GM12878 (cell line): ENCODE measurements at regions not wholly inside any gene's neighbourhood (a gene's known extent, or its start where the extent isn't known, plus 50 kb on each side); places are given as distances from the start of the nearest gene placed in this dataset.

ENCODE experiments used
- ATAC-seq: fragments of 200-7000 bp; cut with Tn5 transposase; 3 replicates; pipeline ENCODE4 v1.9.1; 2020; ENCODE audit warnings: mild to moderate bottlenecking, moderate library complexity
- BruUV-seq: library from RNA; stranded (reverse); fragments of 400-500 nt; replicated peaks from 2 replicates; lab custom pipeline; 2021; lab: Mats Ljungman, UMichigan
- CTCF ChIA-PET: fragments of 300-600 bp; sonication (Branson Sonifier 250); formaldehyde crosslinking; extraction: SDS; loops from one replicate; lab custom pipeline; 2021; ENCODE audit warnings: inconsistent platforms; lab: Yijun Ruan, JAX
- POLR2A ChIA-PET: fragments of 350-600 bp; formaldehyde crosslinking; extraction: SDS; loops from one replicate; lab custom pipeline; 2021; ENCODE audit warnings: inconsistent platforms; lab: Charles Lee
- RAD21 ChIA-PET: fragments of 300-600 bp; sonication (Branson Sonifier 250); formaldehyde crosslinking; loops from one replicate; lab custom pipeline; 2023; ENCODE audit warnings: antibody characterized with exemption; ENCODE audit not compliant: unreplicated experiment; lab: Charles Lee
- SMC1A ChIA-PET: fragments of 300-600 bp; sonication (Branson Sonifier 250); formaldehyde crosslinking; loops from one replicate; lab custom pipeline; 2023; ENCODE audit not compliant: unreplicated experiment, uncharacterized antibody; lab: Charles Lee
- DNase-seq: peaks from one replicate; pipeline ENCODE4 v3.0.0-alpha.2; 2011; ENCODE audit warnings: low read depth, low spot score
- FAIRE-seq: peaks from 3 replicates; lab custom pipeline; 2011; peaks lifted over from hg19 to GRCh38; lab: Jason Lieb, UNC
- H2AFZ ChIP-seq: 2 replicates; pipeline ENCODE4 v1.6.0; 2011; ENCODE audit warnings: low read depth, low read length, control low read depth; ENCODE audit not compliant: control insufficient read depth
- H3K27ac ChIP-seq: 2 replicates; pipeline ENCODE4 v1.5.1; 2011; ENCODE audit warnings: control low read depth; ENCODE audit not compliant: control insufficient read depth, insufficient read depth
- H3K27me3 ChIP-seq, 2 experiments: replicated peaks in 1 of 2; 2 replicates each; pipeline versions ENCODE4 v1.6.0 to v1.6.1; 2011; ENCODE audit warnings: low read length in 1 of 2; ENCODE audit not compliant: control insufficient read depth in 2 of 2, insufficient read depth in 2 of 2
- H3K36me3 ChIP-seq, 2 experiments: 2 replicates each; pipeline ENCODE4 v1.5.1; 2011; ENCODE audit warnings: low read length in 1 of 2; ENCODE audit not compliant: control insufficient read depth in 2 of 2, insufficient read depth in 2 of 2
- H3K4me1 ChIP-seq: 2 replicates; pipeline ENCODE4 v1.6.1; 2011; ENCODE audit warnings: mild to moderate bottlenecking, low read length, moderate library complexity, mixed read lengths; ENCODE audit not compliant: control insufficient read depth, insufficient read depth
- H3K4me2 ChIP-seq: 2 replicates; pipeline ENCODE4 v1.6.0; 2011; ENCODE audit warnings: control low read depth; ENCODE audit not compliant: control insufficient read depth, insufficient read depth
- H3K4me3 ChIP-seq: fragments of 200-600 bp; sonication (generic); 2 replicates; pipeline ENCODE4 v1.5.1; 2016
- H3K79me2 ChIP-seq: 2 replicates; pipeline ENCODE4 v1.6.0; 2011; ENCODE audit warnings: low read length; ENCODE audit not compliant: control insufficient read depth, insufficient read depth
- H3K9ac ChIP-seq: 2 replicates; pipeline ENCODE4 v1.8.0; 2011; ENCODE audit warnings: low read length, control low read depth, mixed read lengths; ENCODE audit not compliant: control insufficient read depth, insufficient read depth
- H3K9me3 ChIP-seq: replicated peaks from 3 replicates; pipeline ENCODE4 v1.5.1; 2011; ENCODE audit warnings: mild to moderate bottlenecking, low read length; ENCODE audit not compliant: control insufficient read depth, insufficient read depth
- H4K20me1 ChIP-seq: 2 replicates; pipeline ENCODE4 v1.6.0; 2011; ENCODE audit not compliant: control insufficient read depth, insufficient read depth
- BMI1 ChIP-seq: fragments of 450-650 bp; IDR thresholded peaks from 2 replicates; pipeline ENCODE4 v1.6.1; 2016; ENCODE audit warnings: mild to moderate bottlenecking, moderate library complexity, borderline replicate concordance
- E4F1 ChIP-seq: fragments of 450-650 bp; IDR thresholded peaks from 2 replicates; pipeline ENCODE4 v1.6.1; 2018; ENCODE audit warnings: borderline replicate concordance, mild to moderate bottlenecking; ENCODE audit not compliant: partially characterized antibody
- ESRRA ChIP-seq: IDR thresholded peaks from 2 replicates; pipeline ENCODE4 v1.6.1; 2012; ENCODE audit warnings: mild to moderate bottlenecking, low read length, improper control_type of control experiment
- EZH2 ChIP-seq: IDR thresholded peaks from 2 replicates; pipeline ENCODE4 v1.6.1; 2012; ENCODE audit warnings: low read depth, mild to moderate bottlenecking, control low read depth, inconsistent platforms, low read length, borderline replicate concordance; ENCODE audit not compliant: control insufficient read depth
- HDGF ChIP-seq: fragments of 450-650 bp; IDR thresholded peaks from 2 replicates; pipeline ENCODE4 v1.6.1; 2016; ENCODE audit warnings: antibody characterized with exemption
- IRF5 ChIP-seq: fragments of 450-650 bp; IDR thresholded peaks from 2 replicates; pipeline ENCODE4 v1.6.1; 2017; ENCODE audit warnings: borderline replicate concordance
- MEF2B ChIP-seq: fragments of 450-650 bp; IDR thresholded peaks from 2 replicates; pipeline ENCODE4 v1.6.1; 2018; ENCODE audit warnings: mild to moderate bottlenecking, moderate library complexity; ENCODE audit not compliant: partially characterized antibody, poor library complexity, severe bottlenecking
- MTA2 ChIP-seq: fragments of 450-650 bp; IDR thresholded peaks from 2 replicates; pipeline ENCODE4 v1.6.1; 2016; ENCODE audit warnings: low read depth, mild to moderate bottlenecking, moderate library complexity
- MYC ChIP-seq: IDR thresholded peaks from 2 replicates; pipeline ENCODE4 v1.6.1; 2011; ENCODE audit warnings: mild to moderate bottlenecking, low read length, moderate library complexity, inconsistent platforms; ENCODE audit not compliant: insufficient read depth, insufficient replicate concordance, insufficient read length, severe bottlenecking
- NBN ChIP-seq: fragments of 450-650 bp; IDR thresholded peaks from 2 replicates; pipeline ENCODE4 v1.6.1; 2016
- NFIC ChIP-seq: IDR thresholded peaks from 2 replicates; pipeline ENCODE4 v1.6.1; 2012; ENCODE audit warnings: low read depth, mild to moderate bottlenecking, inconsistent platforms, low read length, moderate library complexity
- NFYB ChIP-seq: IDR thresholded peaks from 2 replicates; pipeline ENCODE4 v1.6.1; 2011; ENCODE audit warnings: low read depth, mild to moderate bottlenecking, low read length, improper control_type of control experiment, moderate library complexity; ENCODE audit not compliant: insufficient read depth
- PAX5 ChIP-seq: IDR thresholded peaks from 2 replicates; pipeline ENCODE4 v1.6.1; 2011; ENCODE audit warnings: low read depth, low read length, borderline replicate concordance
- RCOR1 ChIP-seq: conservative IDR thresholded peaks from 2 replicates; pipeline ENCODE4 v1.6.1; 2012; ENCODE audit warnings: low read depth, low read length, improper control_type of control experiment
- STAT1 ChIP-seq: fragments of 450-650 bp; conservative IDR thresholded peaks from 2 replicates; pipeline ENCODE4 v1.6.1; 2014; ENCODE audit warnings: antibody characterized with exemption, mild to moderate bottlenecking
- WGBS: methylation state at CpG from one replicate; pipeline ENCODE4 v1.1.6; 2016; ENCODE audit warnings: low lambda C conversion rate; ENCODE audit not compliant: insufficient replicate concordance, insufficient coverage; ENCODE audit errors: missing lambda C conversion rate; 5-methylcytosine and 5-hydroxymethylcytosine counted together
- in situ Hi-C: fragments of 300-500 bp; cut with MboI; formaldehyde crosslinking; loops from 9 replicates; pipeline ENCODE4 v1.14.3; 2018; ENCODE audit warnings: mixed read lengths
- intact Hi-C: fragments of 100-400 bp; cut with micrococcal nuclease; formaldehyde crosslinking; loops from one replicate; pipeline ENCODE4 v1.14.2; 2022; ENCODE audit not compliant: unreplicated experiment

GRCh38 chr11:134663506-134664313 is 251.7 kb upstream of the B3GAT1 start (continued):
- TF ChIP-seq MYC (no peak), ESRRA (no peak), PAX5 (no peak)

GRCh38 chr11:134662629-134663360 is 250.8 kb upstream of the B3GAT1 start:
- in situ Hi-C loops (no loop called here), intact Hi-C loops (no loop called here)
- no peak for ATAC-seq
- Histone ChIP-seq H4K20me1 (no peaks in the 10 kb centered on the region), H3K79me2 (no peaks in the 10 kb centered on the region), H3K36me3 (no peaks in the 10 kb centered on the region), H3K9me3 (no peaks in the 10 kb centered on the region; the same call in 2 of the 3 replicates), H3K27me3 (no peaks in the 10 kb centered on the region), H3K4me3 (no peak overlapping the region), H2AFZ (no peak overlapping the region), H3K4me1 (no peaks in the 10 kb centered on the region), H3K27ac (no peak overlapping the region), H3K4me2 (no peak overlapping the region), H3K9ac (no peak overlapping the region)
- SMC1A ChIA-PET = no interaction called here
- DNase-seq = no peak
- no peak for FAIRE-seq
- WGBS = 0% methylated on average over 5 of the region's 5 CpGs
- no TSS peak for BruUV-seq
- RAD21 ChIA-PET = no interaction called here
- CTCF ChIA-PET = no interaction called here
- POLR2A ChIA-PET = no interaction called here
- TF ChIP-seq E4F1 (no peak), MTA2 (no peak), NFYB (no peak), NFIC (no peak), STAT1 (no peak), NBN (no peak), HDGF (no peak), BMI1 (no peak), IRF5 (no peak), MEF2B (no peak), EZH2 (no peak), RCOR1 (no peak)
